ENCODE measurements at regions not wholly inside any gene's neighbourhood (a gene's known extent, or its start where the extent isn't known, plus 50 kb on each side); places are given as distances from the start of the nearest gene placed in this dataset.

DNA sequence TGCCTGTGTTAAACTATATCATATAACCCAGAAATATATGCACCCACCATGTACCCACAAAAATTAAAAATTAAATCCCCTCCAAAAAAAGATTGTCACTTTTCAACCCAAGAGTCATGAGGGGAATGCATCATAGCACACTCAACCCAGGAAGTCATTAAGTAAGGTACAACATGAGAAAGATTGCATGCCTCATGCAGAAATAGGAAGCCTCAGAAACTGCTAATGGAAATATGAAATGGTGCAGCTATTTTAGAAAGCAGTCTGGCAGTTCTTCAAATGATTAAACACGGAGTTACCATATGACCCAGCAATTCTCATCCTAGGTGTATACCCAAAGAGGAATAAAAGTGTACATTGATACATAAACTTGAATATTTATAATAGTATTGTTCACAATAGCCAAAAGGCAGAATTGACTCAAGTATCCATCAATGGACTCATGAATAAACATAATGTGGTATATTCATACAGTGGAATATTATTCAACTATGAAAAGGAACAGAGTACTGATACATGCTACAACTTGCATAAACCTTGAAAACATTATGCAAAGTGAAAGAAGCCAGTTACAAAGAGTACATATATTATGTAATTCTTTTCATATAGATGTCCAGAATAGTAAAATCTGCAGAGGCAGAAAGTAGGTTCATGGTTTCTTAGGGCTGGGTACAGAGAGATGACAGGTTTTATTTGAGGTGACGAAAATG, 70.4 kb downstream of the TMEM100 start:
- no peak overlapping the region for H3K27ac ChIP-seq
- CTCF ChIA-PET: interaction anchor here (0.5 kb wide), 1 partner anchor 589 kb away, joined by 3 read pairs; no protein-coding TSS in a partner anchor
- TF ChIP-seq, protein P1, sequence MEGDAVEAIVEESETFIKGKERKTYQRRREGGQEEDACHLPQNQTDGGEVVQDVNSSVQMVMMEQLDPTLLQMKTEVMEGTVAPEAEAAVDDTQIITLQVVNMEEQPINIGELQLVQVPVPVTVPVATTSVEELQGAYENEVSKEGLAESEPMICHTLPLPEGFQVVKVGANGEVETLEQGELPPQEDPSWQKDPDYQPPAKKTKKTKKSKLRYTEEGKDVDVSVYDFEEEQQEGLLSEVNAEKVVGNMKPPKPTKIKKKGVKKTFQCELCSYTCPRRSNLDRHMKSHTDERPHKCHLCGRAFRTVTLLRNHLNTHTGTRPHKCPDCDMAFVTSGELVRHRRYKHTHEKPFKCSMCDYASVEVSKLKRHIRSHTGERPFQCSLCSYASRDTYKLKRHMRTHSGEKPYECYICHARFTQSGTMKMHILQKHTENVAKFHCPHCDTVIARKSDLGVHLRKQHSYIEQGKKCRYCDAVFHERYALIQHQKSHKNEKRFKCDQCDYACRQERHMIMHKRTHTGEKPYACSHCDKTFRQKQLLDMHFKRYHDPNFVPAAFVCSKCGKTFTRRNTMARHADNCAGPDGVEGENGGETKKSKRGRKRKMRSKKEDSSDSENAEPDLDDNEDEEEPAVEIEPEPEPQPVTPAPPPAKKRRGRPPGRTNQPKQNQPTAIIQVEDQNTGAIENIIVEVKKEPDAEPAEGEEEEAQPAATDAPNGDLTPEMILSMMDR (conservative IDR thresholded peaks at IDR 0.05; ENCODE audit: low read depth): no peak
- no peak for DNase-seq (ENCODE audit: low spot score)
- POLR2A ChIA-PET (ENCODE audit: low non-redundant PET): no interaction called here

DNA sequence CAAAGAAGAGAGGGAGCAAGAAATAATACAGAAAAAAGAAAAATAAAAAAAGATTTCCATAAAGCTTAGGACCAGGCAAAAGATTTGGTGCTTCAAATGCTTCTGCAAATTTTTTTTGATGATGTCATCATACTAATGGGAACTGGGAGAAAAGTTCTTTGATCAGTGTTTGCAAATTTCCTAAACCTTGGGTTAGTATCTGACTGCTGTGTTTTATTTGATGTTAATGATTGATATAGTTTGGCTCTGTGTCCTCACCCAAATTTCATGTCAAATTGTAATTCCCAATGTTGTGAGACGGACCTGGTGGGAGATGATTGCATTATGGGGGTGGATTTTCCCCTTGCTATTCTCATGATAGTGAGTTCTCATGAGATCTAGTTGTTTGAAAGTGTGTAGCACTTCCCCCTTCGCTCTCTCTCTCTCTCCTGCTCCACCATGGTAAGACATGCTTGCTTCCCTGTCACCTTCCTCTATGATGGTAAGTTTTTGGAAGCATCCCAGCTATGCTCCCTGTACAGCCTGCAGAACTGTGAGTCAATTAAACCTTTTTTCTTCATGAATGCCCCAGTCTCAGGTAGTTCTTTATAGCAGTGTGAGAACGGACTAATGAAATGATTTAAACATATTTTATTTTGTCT, 72.6 kb downstream of the TMEM100 start:
- ChIA-PET POLR2A (ENCODE audit: low non-redundant PET) (no interaction called here), CTCF (no interaction called here)
- no peak for DNase-seq (ENCODE audit: low spot score)
- no peak overlapping the region for H3K27ac ChIP-seq
- TF ChIP-seq, protein P1 (conservative IDR thresholded peaks at IDR 0.05; ENCODE audit: low read depth): no peak

GRCh38 chr17:55648086-55648485, 74.6 kb downstream of the TMEM100 start:
- H3K27ac ChIP-seq: no peak overlapping the region
- ChIA-PET POLR2A (ENCODE audit: low non-redundant PET) (no interaction called here), CTCF (no interaction called here)
- no peak for DNase-seq (ENCODE audit: low spot score)
- TF ChIP-seq, protein P1 (conservative IDR thresholded peaks at IDR 0.05; ENCODE audit: low read depth): no peak

- no peak overlapping the region for H3K27ac ChIP-seq
- DNase-seq (ENCODE audit: low spot score): no peak
- TF ChIP-seq, protein P1 (conservative IDR thresholded peaks at IDR 0.05; ENCODE audit: low read depth): no peak
- POLR2A ChIA-PET (ENCODE audit: low non-redundant PET): no interaction called here
- CTCF ChIA-PET: no interaction called here
Observed at GRCh38 chr17:55645361-55645760, 77.3 kb downstream of the TMEM100 start.

GRCh38 chr17:55644346-55644745, 78.3 kb downstream of the TMEM100 start:
- no peak for DNase-seq (ENCODE audit: low spot score)
- TF ChIP-seq, protein P1 (conservative IDR thresholded peaks at IDR 0.05; ENCODE audit: low read depth): no peak
- ChIA-PET CTCF (no interaction called here), POLR2A (ENCODE audit: low non-redundant PET) (no interaction called here)
- no peak overlapping the region for H3K27ac ChIP-seq

DNA sequence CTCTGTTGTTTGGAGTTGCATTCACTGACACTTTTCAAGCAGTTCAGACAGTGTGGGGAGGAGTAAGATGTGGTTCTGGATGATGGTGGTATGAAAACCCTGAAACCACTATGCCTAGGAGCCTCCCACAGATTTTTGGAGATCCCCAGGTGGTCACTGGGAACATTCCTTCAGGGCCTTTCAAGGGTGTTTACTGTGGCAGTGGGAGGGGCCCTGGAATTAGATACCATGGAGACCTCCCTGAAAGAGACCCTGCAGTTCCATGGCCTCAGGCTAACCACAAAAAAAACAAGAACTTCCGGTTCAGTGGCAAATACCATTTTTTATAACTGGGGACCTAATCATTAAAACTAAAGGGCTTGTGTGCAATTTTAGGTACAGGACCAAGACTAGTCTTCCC, 79.9 kb downstream of the TMEM100 start:
- CTCF ChIA-PET: no interaction called here

More for the DNA sequence above, 79.9 kb downstream of the TMEM100 start:
- DNase-seq (ENCODE audit: low spot score): no peak
- POLR2A ChIA-PET (ENCODE audit: low non-redundant PET): no interaction called here
- TF ChIP-seq, protein P1 (conservative IDR thresholded peaks at IDR 0.05; ENCODE audit: low read depth): no peak
- H3K27ac ChIP-seq: no peak overlapping the region

Measured in RWPE1 (cell line).